Activated CD8-positive, alpha-beta T cell treated with anti-CD3 and anti-CD28 coated beads for 36 hours (primary cell): ENCODE measurements at regions not wholly inside any gene's neighbourhood (a gene's known extent, or its start where the extent isn't known, plus 50 kb on each side); places are given as distances from the start of the nearest gene placed in this dataset.

Experiments used
- ATAC-seq: fragments of 200-7000 bp; cut with Tn5 transposase; one replicate; pipeline ENCODE4 v1.10.0; 2021; ENCODE audit warnings: mild to moderate bottlenecking, moderate library complexity
- CTCF ChIA-PET: fragments of 350-600 bp; sonication (Branson Sonifier 250); formaldehyde crosslinking; loops from one replicate; lab custom pipeline; 2021; ENCODE audit warnings: antibody characterized with exemption; lab: Charles Lee
- POLR2A ChIA-PET: fragments of 350-600 bp; sonication (Branson Sonifier 250); formaldehyde crosslinking; loops from one replicate; lab custom pipeline; 2021; ENCODE audit warnings: antibody characterized with exemption; lab: Charles Lee
- DNase-seq: peaks from one replicate; pipeline ENCODE4 v3.0.0-alpha.2; 2020
- H3K27ac Mint-ChIP-seq: one replicate; pipeline ENCODE4 v1.8.0; 2021; ENCODE audit warnings: mild to moderate bottlenecking, mixed read lengths
- H3K27me3 Mint-ChIP-seq: one replicate; pipeline ENCODE4 v1.8.0; 2021; ENCODE audit warnings: mixed read lengths
- H3K36me3 Mint-ChIP-seq: one replicate; pipeline ENCODE4 v1.8.0; 2021; ENCODE audit warnings: low read depth, mixed read lengths
- H3K4me1 Mint-ChIP-seq: one replicate; pipeline ENCODE4 v1.8.0; 2021; ENCODE audit warnings: low read depth, mixed read lengths
- H3K4me3 Mint-ChIP-seq: one replicate; pipeline ENCODE4 v1.8.0; 2021; ENCODE audit warnings: mild to moderate bottlenecking, moderate library complexity, mixed read lengths
- H3K9me3 Mint-ChIP-seq: one replicate; pipeline ENCODE4 v1.8.0; 2021; ENCODE audit warnings: mixed read lengths
- intact Hi-C: fragments of 100-400 bp; cut with micrococcal nuclease; formaldehyde crosslinking; loops from one replicate; pipeline ENCODE4 v1.10.0; 2022
- TF ChIP-seq, protein P1 (sequence below): fragments of 200-600 bp; IDR thresholded peaks from one replicate; pipeline ENCODE4 v1.8.0; 2022; ENCODE audit warnings: antibody characterized with exemption, mild to moderate bottlenecking

GRCh38 chr2:128686881-128687555 is 368.4 kb upstream of the HS6ST1 start:
- ChIA-PET POLR2A (interaction anchor here (0.7 kb wide), 1 partner anchor 174 kb away, joined by 6 read pairs; no protein-coding TSS in a partner anchor), CTCF (no interaction called here)
- no peak for ATAC-seq
- H3K4me1 Mint-ChIP-seq: peaks cover 3% of the 10 kb centered on the region
- no peak overlapping the region for H3K4me3 Mint-ChIP-seq
- TF ChIP-seq, protein P1, sequence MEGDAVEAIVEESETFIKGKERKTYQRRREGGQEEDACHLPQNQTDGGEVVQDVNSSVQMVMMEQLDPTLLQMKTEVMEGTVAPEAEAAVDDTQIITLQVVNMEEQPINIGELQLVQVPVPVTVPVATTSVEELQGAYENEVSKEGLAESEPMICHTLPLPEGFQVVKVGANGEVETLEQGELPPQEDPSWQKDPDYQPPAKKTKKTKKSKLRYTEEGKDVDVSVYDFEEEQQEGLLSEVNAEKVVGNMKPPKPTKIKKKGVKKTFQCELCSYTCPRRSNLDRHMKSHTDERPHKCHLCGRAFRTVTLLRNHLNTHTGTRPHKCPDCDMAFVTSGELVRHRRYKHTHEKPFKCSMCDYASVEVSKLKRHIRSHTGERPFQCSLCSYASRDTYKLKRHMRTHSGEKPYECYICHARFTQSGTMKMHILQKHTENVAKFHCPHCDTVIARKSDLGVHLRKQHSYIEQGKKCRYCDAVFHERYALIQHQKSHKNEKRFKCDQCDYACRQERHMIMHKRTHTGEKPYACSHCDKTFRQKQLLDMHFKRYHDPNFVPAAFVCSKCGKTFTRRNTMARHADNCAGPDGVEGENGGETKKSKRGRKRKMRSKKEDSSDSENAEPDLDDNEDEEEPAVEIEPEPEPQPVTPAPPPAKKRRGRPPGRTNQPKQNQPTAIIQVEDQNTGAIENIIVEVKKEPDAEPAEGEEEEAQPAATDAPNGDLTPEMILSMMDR: no peak
- H3K36me3 Mint-ChIP-seq: no peaks in the 10 kb centered on the region
- DNase-seq: no peak
- H3K27me3 Mint-ChIP-seq: no peaks in the 10 kb centered on the region
- intact Hi-C loops: no loop called here
- H3K9me3 Mint-ChIP-seq: no peaks in the 10 kb centered on the region
- H3K27ac Mint-ChIP-seq: no peak overlapping the region

DNA sequence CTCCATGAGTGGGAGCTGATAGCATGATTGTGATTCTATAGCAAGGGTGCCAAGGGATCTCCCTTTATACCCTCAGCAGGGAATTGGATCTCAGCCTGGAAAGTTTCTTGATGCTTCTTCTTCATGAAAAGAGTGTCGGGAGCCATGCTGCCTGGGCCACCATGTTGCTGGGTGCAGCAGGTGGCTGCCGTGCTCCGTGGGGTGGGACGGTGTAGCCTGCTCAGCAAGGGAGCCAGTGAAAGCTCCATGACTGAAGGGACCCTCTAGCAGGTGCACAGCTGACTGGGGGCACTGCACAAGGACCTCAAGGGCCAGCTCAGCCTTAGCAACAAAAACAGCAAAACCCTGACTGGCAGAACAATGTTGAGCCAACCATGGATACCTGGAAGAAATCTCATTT is 368.9 kb upstream of the HS6ST1 start:
- Mint-ChIP-seq H3K27me3 (no peaks in the 10 kb centered on the region), H3K9me3 (no peaks in the 10 kb centered on the region), H3K36me3 (no peaks in the 10 kb centered on the region), H3K4me1 (peaks cover 3% of the 10 kb centered on the region), H3K4me3 (no peak overlapping the region), H3K27ac (no peak overlapping the region)
- ATAC-seq (no peak), DNase-seq (no peak)
- CTCF ChIA-PET: no interaction called here
- POLR2A ChIA-PET: no interaction called here
- TF ChIP-seq, protein P1: no peak
- intact Hi-C loops: no loop called here

GRCh38 chr2:128689971-128690370 is 371.3 kb upstream of the HS6ST1 start:
- Mint-ChIP-seq H3K4me1 (peaks cover 3% of the 10 kb centered on the region), H3K27me3 (no peaks in the 10 kb centered on the region), H3K9me3 (no peaks in the 10 kb centered on the region), H3K27ac (no peak overlapping the region), H3K36me3 (no peaks in the 10 kb centered on the region), H3K4me3 (no peak overlapping the region)
- TF ChIP-seq, protein P1: no peak
- CTCF ChIA-PET: no interaction called here
- intact Hi-C loops: no loop called here
- POLR2A ChIA-PET: no interaction called here
- peak; percentile 12 for DNase-seq
- peak; percentile 30 for ATAC-seq

GRCh38 chr2:128690431-128690830 is 371.8 kb upstream of the HS6ST1 start:
- TF ChIP-seq, protein P1: no peak
- DNase-seq: no peak
- Mint-ChIP-seq H3K4me1 (peaks cover 3% of the 10 kb centered on the region), H3K9me3 (no peaks in the 10 kb centered on the region), H3K36me3 (no peaks in the 10 kb centered on the region), H3K27ac (no peak overlapping the region), H3K4me3 (no peak overlapping the region), H3K27me3 (no peaks in the 10 kb centered on the region)
- ATAC-seq: no peak
- ChIA-PET CTCF (no interaction called here), POLR2A (no interaction called here)
- intact Hi-C loops: no loop called here

- no peak for DNase-seq
- POLR2A ChIA-PET: no interaction called here
- CTCF ChIA-PET: no interaction called here
- Mint-ChIP-seq H3K27ac (no peak overlapping the region), H3K9me3 (no peaks in the 10 kb centered on the region), H3K4me3 (no peak overlapping the region), H3K4me1 (peaks cover 3% of the 10 kb centered on the region), H3K27me3 (peaks cover 2% of the 10 kb centered on the region), H3K36me3 (no peaks in the 10 kb centered on the region)
- TF ChIP-seq, protein P1: no peak
- intact Hi-C loops: no loop called here
- ATAC-seq: no peak
Observed at GRCh38 chr2:128690869-128691268, 372.2 kb upstream of the HS6ST1 start.
